IMR-90 (cell line): ENCODE measurements at regions not wholly inside any gene's neighbourhood (a gene's known extent, or its start where the extent isn't known, plus 50 kb on each side); places are given as distances from the start of the nearest gene placed in this dataset.

Source experiments
- ATAC-seq: fragments of 200-7000 bp; cut with Tn5 transposase; 2 replicates; pipeline ENCODE4 v1.9.1; 2020; ENCODE audit warnings: low read depth, mild to moderate bottlenecking, moderate library complexity
- BruUV-seq: library from RNA; stranded (reverse); fragments of 400-500 nt; replicated peaks from 2 replicates; lab custom pipeline; 2021; lab: Mats Ljungman, UMichigan
- CTCF ChIA-PET: fragments of 300-600 bp; formaldehyde crosslinking; extraction: SDS; loops from one replicate; lab custom pipeline; 2021; ENCODE audit warnings: antibody characterized with exemption; lab: Yijun Ruan, JAX
- POLR2A ChIA-PET: fragments of 300-600 bp; sonication (Branson Sonifier 250); formaldehyde crosslinking; loops from one replicate; lab custom pipeline; 2022; ENCODE audit warnings: antibody characterized with exemption; ENCODE audit not compliant: unreplicated experiment; lab: Charles Lee
- DNase-seq: peaks from one replicate; pipeline ENCODE4 v3.0.0; 2013
- H2AFZ ChIP-seq: replicated peaks from 2 replicates; pipeline ENCODE3; 2013; ENCODE audit warnings: low read length, mild to moderate bottlenecking; ENCODE audit not compliant: poor library complexity
- H2AK5ac ChIP-seq: 2 replicates; pipeline ENCODE4 v1.6.1; 2013; ENCODE audit warnings: low read depth, low read length, inconsistent platforms
- H2AK9ac ChIP-seq: replicated peaks from 2 replicates; pipeline ENCODE3; 2013; ENCODE audit warnings: mild to moderate bottlenecking, low read depth, low read length, moderate library complexity; ENCODE audit not compliant: poor library complexity
- H2BK120ac ChIP-seq: 2 replicates; pipeline ENCODE4 v1.6.1; 2013; ENCODE audit warnings: low read depth, low read length, inconsistent platforms
- H2BK15ac ChIP-seq: 3 replicates; pipeline ENCODE4 v1.6.1; 2013; ENCODE audit warnings: low read depth, low read length, inconsistent platforms
- H2BK20ac ChIP-seq: 2 replicates; pipeline ENCODE4 v1.6.1; 2013; ENCODE audit warnings: low read depth, mild to moderate bottlenecking, inconsistent platforms, low read length, moderate library complexity
- H2BK5ac ChIP-seq: 2 replicates; pipeline ENCODE4 v1.6.1; 2013; ENCODE audit warnings: mild to moderate bottlenecking, low read depth, low read length, inconsistent platforms; ENCODE audit not compliant: poor library complexity, severe bottlenecking
- H3K14ac ChIP-seq: replicated peaks from 2 replicates; pipeline ENCODE4 v1.6.1; 2013; ENCODE audit warnings: low read depth, low read length, inconsistent platforms
- H3K18ac ChIP-seq: 2 replicates; pipeline ENCODE4 v1.6.1; 2013; ENCODE audit warnings: low read depth, low read length, control low read depth
- H3K23ac ChIP-seq: 2 replicates; pipeline ENCODE4 v1.6.1; 2013; ENCODE audit warnings: low read depth, low read length, inconsistent platforms
- H3K27ac ChIP-seq: 2 replicates; pipeline ENCODE4 v1.5.1; 2013; ENCODE audit warnings: mild to moderate bottlenecking, control low read depth, low read length; ENCODE audit not compliant: insufficient read depth
- H3K27me3 ChIP-seq: 2 replicates; pipeline ENCODE4 v1.6.1; 2013; ENCODE audit warnings: low read length; ENCODE audit not compliant: control insufficient read depth, insufficient read depth
- H3K36me3 ChIP-seq: 2 replicates; pipeline ENCODE4 v1.6.1; 2013; ENCODE audit warnings: low read length, mixed read lengths; ENCODE audit not compliant: control insufficient read depth, insufficient read depth
- H3K4ac ChIP-seq: 2 replicates; pipeline ENCODE4 v1.6.1; 2013; ENCODE audit warnings: low read depth, low read length, inconsistent platforms
- H3K4me1 ChIP-seq: 2 replicates; pipeline ENCODE4 v1.6.1; 2013; ENCODE audit warnings: low read length, mixed read lengths; ENCODE audit not compliant: control insufficient read depth, insufficient read depth
- H3K4me2 ChIP-seq: 2 replicates; pipeline ENCODE4 v1.6.1; 2013; ENCODE audit warnings: low read depth, mild to moderate bottlenecking, control low read depth, low read length, moderate library complexity
- H3K4me3 ChIP-seq: 2 replicates; pipeline ENCODE4 v1.5.1; 2013; ENCODE audit warnings: low read depth, mild to moderate bottlenecking, control low read depth, low read length, moderate library complexity; ENCODE audit not compliant: insufficient read depth
- H3K56ac ChIP-seq: 2 replicates; pipeline ENCODE4 v1.6.1; 2013; ENCODE audit warnings: low read length, inconsistent platforms; ENCODE audit not compliant: insufficient read depth; ENCODE audit errors: extremely low read depth
- H3K79me1 ChIP-seq, 2 experiments: 2 replicates each; pipeline ENCODE4 v1.6.1; 2013; ENCODE audit warnings: low read length in 2 of 2, inconsistent platforms in 1 of 2, low read depth in 1 of 2
- H3K9ac ChIP-seq: 2 replicates; pipeline ENCODE4 v1.6.1; 2013; ENCODE audit warnings: low read depth, low read length, control low read depth
- H3K9me1 ChIP-seq: 2 replicates; pipeline ENCODE4 v1.6.1; 2013; ENCODE audit warnings: low read length, inconsistent platforms; ENCODE audit not compliant: insufficient read depth
- H3K9me3 ChIP-seq: 2 replicates; pipeline ENCODE4 v1.6.1; 2013; ENCODE audit warnings: low read length; ENCODE audit not compliant: control insufficient read depth, insufficient read depth
- H4K20me1 ChIP-seq: 2 replicates; pipeline ENCODE4 v1.6.1; 2013; ENCODE audit warnings: low read length, inconsistent platforms; ENCODE audit not compliant: insufficient read depth
- H4K5ac ChIP-seq: 2 replicates; pipeline ENCODE4 v1.6.1; 2013; ENCODE audit warnings: mild to moderate bottlenecking, low read depth, low read length, control low read depth
- H4K8ac ChIP-seq, 2 experiments: 2 replicates each; pipeline ENCODE4 v1.6.1; 2013; ENCODE audit warnings: low read depth in 2 of 2, low read length in 2 of 2, control low read depth in 1 of 2, inconsistent platforms in 1 of 2
- H4K91ac ChIP-seq: 2 replicates; pipeline ENCODE4 v1.6.1; 2013; ENCODE audit warnings: low read depth, low read length, inconsistent platforms; ENCODE audit not compliant: insufficient read depth
- BHLHE40 ChIP-seq: fragments of 150-350 bp; IDR thresholded peaks from 2 replicates; pipeline ENCODE4 v1.6.1; 2016; ENCODE audit warnings: mild to moderate bottlenecking, low read depth, low read length
- CEBPB ChIP-seq: IDR thresholded peaks from 2 replicates; pipeline ENCODE4 v1.6.1; 2012; ENCODE audit warnings: low read depth, low read length, improper control_type of control experiment
- FOS ChIP-seq: fragments of 150-350 bp; IDR thresholded peaks from 2 replicates; pipeline ENCODE4 v1.6.1; 2016; ENCODE audit warnings: low read depth, low read length
- MAFK ChIP-seq: IDR thresholded peaks from 2 replicates; pipeline ENCODE4 v1.6.1; 2012; ENCODE audit warnings: low read depth, low read length, improper control_type of control experiment
- MAZ ChIP-seq: IDR thresholded peaks from 2 replicates; pipeline ENCODE4 v1.6.1; 2012; ENCODE audit warnings: low read depth, mild to moderate bottlenecking, low read length, improper control_type of control experiment, moderate library complexity, borderline replicate concordance
- MXI1 ChIP-seq: IDR thresholded peaks from 2 replicates; pipeline ENCODE4 v1.6.1; 2012; ENCODE audit warnings: low read depth, mild to moderate bottlenecking, low read length, moderate library complexity, borderline replicate concordance
- NFE2L2 ChIP-seq: fragments of 150-350 bp; IDR thresholded peaks from 2 replicates; pipeline ENCODE4 v1.6.1; 2016; ENCODE audit warnings: low read depth, mild to moderate bottlenecking, low read length
- POLR2A ChIP-seq: IDR thresholded peaks from 2 replicates; pipeline ENCODE4 v1.6.1; 2012; ENCODE audit warnings: mild to moderate bottlenecking, low read depth, low read length
- RAD21 ChIP-seq: IDR thresholded peaks from 2 replicates; pipeline ENCODE4 v1.6.1; 2012; ENCODE audit warnings: low read length, improper control_type of control experiment
- RCOR1 ChIP-seq: IDR thresholded peaks from 2 replicates; pipeline ENCODE4 v1.6.1; 2012; ENCODE audit warnings: mild to moderate bottlenecking, low read length, improper control_type of control experiment; ENCODE audit not compliant: insufficient replicate concordance
- RFX5 ChIP-seq: IDR thresholded peaks from 2 replicates; pipeline ENCODE4 v1.8.0; 2012; ENCODE audit warnings: low read depth, mild to moderate bottlenecking, low read length, moderate library complexity
- SMC3 ChIP-seq: fragments of 150-350 bp; IDR thresholded peaks from 2 replicates; pipeline ENCODE4 v1.6.1; 2016; ENCODE audit warnings: low read depth, mild to moderate bottlenecking, antibody characterized with exemption, low read length, moderate library complexity
- WGBS, 2 experiments: methylation state at CpG; one replicate each; pipeline versions ENCODE4 v1.1.5 to v1.1.7; 2013; ENCODE audit warnings: missing lambda C conversion rate in 2 of 2; ENCODE audit not compliant: insufficient read length in 1 of 2; ENCODE audit errors: extremely low coverage in 2 of 2; 5-methylcytosine and 5-hydroxymethylcytosine counted together
- dilution Hi-C: fragments of 300-500 bp; cut with HindIII; formaldehyde crosslinking; loops from one replicate; pipeline ENCODE4 v1.14.3; 2018; ENCODE audit warnings: low sequenced_read_pairs; ENCODE audit not compliant: unreplicated experiment
- in situ Hi-C: fragments of 300-500 bp; cut with MboI; formaldehyde crosslinking; loops from 3 replicates; pipeline ENCODE4 v1.14.3; 2019; ENCODE audit warnings: low sequenced_read_pairs, inconsistent platforms, mixed read lengths
- intact Hi-C: fragments of 100-400 bp; cut with micrococcal nuclease; formaldehyde crosslinking; loops from 2 replicates; pipeline ENCODE4 v1.10.0; 2022
- TF ChIP-seq, protein P1 (sequence below): fragments of 150-350 bp; IDR thresholded peaks from 2 replicates; pipeline ENCODE4 v1.6.1; 2016; ENCODE audit warnings: low read depth, mild to moderate bottlenecking, low read length, moderate library complexity, borderline replicate concordance

DNA sequence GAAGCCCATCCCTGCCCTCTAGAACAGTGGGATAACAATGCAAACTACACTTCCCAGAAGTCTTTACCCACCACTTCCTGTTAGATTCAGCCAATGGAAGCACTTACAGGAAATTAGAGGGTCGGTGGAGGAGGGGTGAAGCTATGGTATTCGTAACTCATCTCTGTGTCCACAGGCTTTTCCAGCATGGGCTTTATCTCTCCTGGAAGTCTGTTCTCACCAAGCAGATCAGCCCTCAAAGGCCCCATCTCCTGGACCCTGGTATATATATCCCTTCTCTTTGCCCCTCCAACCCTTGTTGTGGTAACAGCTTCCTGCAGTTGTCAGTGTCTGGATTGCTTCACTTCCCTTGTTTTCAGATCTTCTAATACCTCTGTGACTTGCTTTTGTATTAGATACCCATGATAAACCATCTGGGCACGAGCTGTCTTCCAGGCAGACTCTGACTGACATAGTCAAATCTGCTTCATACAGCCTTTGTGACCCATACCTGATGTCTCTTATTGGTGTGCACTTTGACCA lies 475.0 kb upstream of the POU3F3 start:
- Histone ChIP-seq H2AK5ac (no peak overlapping the region), H3K23ac (no peak overlapping the region), H3K27ac (no peak overlapping the region), H3K9ac (no peak overlapping the region), H4K5ac (no peak overlapping the region), H3K27me3 (no peaks in the 10 kb centered on the region), H2AFZ (no peak overlapping the region), H2BK20ac (no peak overlapping the region), H3K4ac (no peak overlapping the region), H3K56ac (no peak overlapping the region), H3K4me3 (no peak overlapping the region), H4K20me1 (no peaks in the 10 kb centered on the region), H3K36me3 (no peaks in the 10 kb centered on the region), H2BK15ac (no peak overlapping the region), H3K9me3 (peaks cover 10% of the 10 kb centered on the region; the same call in 1 of the 2 replicates), H4K8ac (no peak overlapping the region), H3K9me1 (no peaks in the 10 kb centered on the region), H3K14ac (no peak overlapping the region), H3K18ac (no peak overlapping the region), H3K4me1 (no peaks in the 10 kb centered on the region), H3K4me2 (no peak overlapping the region), H3K79me1 (no peaks in the 10 kb centered on the region), H4K91ac (no peak overlapping the region), H2BK120ac (no peak overlapping the region), H2AK9ac (no peak overlapping the region), H2BK5ac (no peak overlapping the region)
- CTCF ChIA-PET, result no interaction called here
- dilution Hi-C loops, result no loop called here
- no peak for ATAC-seq
- no peak for DNase-seq
- intact Hi-C loops, result no loop called here
- WGBS, 2 experiments, result no CpG with 5 or more reads among the region's 3 CpGs
- in situ Hi-C loops, result no loop called here
- no peak for TF ChIP-seq BHLHE40
- no peak for TF ChIP-seq CEBPB
- TF ChIP-seq SMC3, result no peak
- TF ChIP-seq MAFK, result no peak
- no peak for TF ChIP-seq RCOR1
- no peak for TF ChIP-seq RFX5
- no peak for TF ChIP-seq POLR2A
- no peak for TF ChIP-seq NFE2L2
- TF ChIP-seq MXI1, result no peak
- no peak for TF ChIP-seq MAZ
- TF ChIP-seq FOS, result no peak
- TF ChIP-seq, protein P1, sequence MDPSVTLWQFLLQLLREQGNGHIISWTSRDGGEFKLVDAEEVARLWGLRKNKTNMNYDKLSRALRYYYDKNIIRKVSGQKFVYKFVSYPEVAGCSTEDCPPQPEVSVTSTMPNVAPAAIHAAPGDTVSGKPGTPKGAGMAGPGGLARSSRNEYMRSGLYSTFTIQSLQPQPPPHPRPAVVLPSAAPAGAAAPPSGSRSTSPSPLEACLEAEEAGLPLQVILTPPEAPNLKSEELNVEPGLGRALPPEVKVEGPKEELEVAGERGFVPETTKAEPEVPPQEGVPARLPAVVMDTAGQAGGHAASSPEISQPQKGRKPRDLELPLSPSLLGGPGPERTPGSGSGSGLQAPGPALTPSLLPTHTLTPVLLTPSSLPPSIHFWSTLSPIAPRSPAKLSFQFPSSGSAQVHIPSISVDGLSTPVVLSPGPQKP, result no peak
- TF ChIP-seq RAD21, result no peak
- no TSS peak for BruUV-seq
- POLR2A ChIA-PET, result no interaction called here
